Stimulated activated CD8-positive, alpha-beta memory T cell treated with anti-CD3 and anti-CD28 coated beads, Interleukin-15, amount 100 ng/mL, for 1 hour (primary cell): ENCODE measurements at regions not wholly inside any gene's neighbourhood (a gene's known extent, or its start where the extent isn't known, plus 50 kb on each side); places are given as distances from the start of the nearest gene placed in this dataset.
"Not testable (repeated sequence)": the region's sequence is repeated elsewhere in the genome, so short reads cannot be mapped to it uniquely, and the experiment has no call there.

Source experiments
- DNase-seq: peaks from one replicate; pipeline ENCODE4 v3.0.0-alpha.2; 2020; ENCODE audit warnings: low read depth

DNA sequence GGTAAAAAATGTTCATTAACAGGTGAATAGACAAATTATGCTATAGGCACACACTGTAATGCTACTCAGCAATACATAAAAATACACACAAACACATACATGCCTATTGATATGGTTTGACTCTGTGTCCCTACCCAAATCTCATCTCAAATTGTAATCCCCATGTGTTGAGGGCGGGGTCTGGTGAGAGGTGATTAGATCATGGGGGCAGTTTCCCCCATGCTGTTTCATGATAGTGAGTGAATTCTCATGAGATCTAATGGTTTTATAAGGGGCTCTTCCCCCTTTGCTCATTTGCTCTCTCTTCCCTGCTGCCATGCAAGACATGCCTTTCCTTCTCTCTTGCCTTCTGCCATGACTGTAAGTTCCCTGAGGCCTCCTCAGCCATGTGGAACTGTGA lies 403.1 kb upstream of the RORB start:
- not testable (repeated sequence) for DNase-seq

DNA sequence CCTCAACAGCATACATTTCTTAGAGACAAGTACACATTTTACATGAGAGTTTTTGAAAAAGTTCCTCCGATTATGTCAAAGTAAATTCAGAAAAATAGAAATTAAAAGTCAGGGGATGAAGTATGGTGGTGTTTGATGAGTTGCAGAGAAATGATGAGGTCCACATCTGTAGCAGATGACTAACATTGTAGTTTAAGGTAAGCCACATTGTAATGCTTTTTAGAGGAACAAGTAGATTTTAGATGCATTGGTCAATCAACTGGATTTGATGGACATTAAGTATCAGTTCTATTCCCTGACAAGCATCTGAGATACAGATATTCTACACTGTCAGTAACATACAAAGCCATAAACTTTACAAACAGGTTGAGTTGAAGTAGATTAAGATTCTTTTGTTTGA lies 402.4 kb upstream of the RORB start:
- DNase-seq = no peak

DNA sequence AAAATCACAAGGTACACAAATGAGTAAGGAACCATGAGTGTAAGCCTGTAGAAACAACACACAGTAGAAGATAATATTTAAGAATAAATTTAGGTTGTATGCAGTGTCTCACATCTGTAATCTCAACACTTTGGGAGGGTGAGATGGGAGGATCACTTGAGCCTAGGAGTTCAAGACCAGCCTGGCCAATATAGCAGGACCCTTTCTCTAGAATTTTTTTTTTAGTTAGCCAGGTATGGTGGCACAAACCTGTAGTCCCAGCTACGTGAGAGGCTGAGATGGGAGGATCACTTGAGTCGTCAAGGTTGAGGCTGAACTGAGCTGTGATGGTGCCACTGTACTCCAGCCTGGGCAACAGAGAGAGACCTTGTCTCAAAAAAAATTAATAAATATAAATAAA lies 401.2 kb upstream of the RORB start:
- no peak for DNase-seq

DNA sequence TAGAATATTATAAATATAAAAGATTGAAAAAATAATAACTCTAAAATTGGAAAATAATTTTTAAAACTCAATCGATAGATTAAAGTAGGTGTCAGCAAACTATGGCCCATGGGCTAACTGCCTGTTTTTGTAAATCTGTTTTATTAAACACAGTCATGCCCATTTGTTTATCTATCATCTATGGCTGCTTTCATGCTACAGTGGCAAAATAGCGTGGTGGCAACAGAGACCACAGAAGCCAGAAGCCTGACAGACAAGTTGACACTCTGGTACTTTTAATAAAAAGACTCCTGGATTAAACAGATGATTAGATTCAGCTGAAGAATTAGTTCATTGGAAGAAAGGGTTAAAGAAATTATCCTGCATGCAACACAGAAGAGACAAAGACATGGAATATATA lies 400.7 kb upstream of the RORB start:
- no peak for DNase-seq

DNA sequence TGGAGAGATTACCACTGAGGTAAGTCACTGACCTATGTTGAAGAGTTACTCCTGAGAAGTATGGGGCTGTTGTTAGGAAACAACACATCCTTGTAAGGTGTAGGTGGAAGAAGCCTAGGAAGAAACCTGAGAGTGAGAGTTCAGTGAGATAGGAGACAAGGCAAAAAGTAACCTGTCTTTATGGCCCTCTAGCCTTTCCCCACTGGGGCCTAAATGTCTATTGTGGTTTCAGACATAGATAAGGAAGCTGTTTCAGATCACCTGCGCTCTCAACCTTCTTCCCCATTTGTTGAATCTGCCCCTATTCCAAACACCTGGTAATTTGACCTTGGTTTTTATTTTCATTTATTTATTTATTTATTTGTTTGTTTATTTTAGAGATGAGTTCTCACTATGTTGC lies 397.1 kb upstream of the RORB start:
- no peak for DNase-seq

DNA sequence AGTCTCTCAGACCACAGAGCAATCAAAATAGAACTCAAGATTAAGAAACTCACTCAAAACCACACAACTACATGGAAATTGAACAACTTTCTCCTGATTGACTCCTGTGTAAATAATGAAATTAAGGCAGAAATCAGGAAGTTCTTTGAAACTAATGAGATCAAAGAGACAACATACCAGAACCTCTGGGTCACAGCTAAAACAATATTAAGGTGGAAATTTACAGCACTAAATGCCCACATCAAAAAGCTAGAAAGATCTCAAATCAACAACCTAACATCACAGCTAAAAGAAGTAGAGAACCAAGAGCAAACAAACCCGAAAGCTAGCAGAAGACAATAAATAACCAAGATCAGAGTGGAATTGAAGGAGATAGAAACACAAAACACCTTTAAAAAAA lies 395.0 kb upstream of the RORB start:
- not testable (repeated sequence) for DNase-seq

DNA sequence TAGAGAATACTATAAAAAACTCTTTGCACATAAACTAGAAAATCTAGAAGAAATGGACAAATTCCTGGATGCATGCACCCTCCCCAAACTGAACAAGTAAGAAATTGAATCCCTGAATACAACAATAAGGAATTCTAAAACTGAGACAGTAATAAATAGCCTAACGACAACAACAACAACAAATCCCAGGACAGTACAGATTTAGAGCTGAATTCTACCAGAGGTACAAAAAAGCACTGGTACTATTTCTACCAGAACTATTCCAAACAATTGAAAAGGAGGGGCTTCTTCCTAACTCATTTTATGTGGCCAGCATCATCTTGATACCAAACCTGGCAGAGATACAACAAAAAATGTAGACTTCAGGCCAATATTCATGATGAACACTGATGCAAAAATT lies 394.4 kb upstream of the RORB start:
- DNase-seq = no peak

DNA sequence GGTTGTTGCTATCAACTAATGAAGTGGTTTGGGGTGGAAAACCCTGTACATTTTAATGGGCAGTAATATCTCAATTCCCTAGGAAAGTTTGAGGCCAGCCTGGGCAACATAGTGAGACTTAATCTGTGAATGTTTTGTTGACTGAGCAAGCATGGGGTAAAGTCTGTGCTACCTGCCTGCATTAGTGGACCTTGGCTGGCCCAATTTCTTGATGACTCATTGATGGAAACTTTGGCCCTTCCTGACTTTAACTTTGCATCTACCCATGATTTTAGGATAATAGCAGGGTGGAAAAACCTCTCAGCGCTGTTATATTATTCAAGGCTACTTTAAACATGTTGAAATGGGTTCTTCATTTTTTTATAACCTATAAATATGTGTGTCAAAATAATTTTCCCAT lies 389.4 kb upstream of the RORB start:
- DNase-seq = no peak

DNA sequence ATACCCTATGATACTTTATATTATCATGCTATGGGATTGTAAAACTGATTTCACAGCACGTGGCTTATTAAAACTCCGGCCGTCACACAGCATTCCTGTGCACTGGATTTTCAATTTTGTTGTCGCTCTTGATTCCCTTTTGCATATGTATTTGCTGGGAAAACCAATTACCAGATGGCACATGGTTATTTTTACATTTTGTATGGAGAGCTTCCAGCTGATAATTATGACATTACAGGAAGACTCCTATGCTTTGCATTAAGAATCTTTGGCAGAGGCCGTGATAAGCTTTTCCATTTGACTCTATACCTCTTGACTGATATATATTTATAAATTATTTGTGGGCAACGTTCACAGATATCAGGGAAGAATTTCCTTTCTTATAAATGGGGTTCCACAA lies 381.2 kb upstream of the RORB start:
- no peak for DNase-seq

DNA sequence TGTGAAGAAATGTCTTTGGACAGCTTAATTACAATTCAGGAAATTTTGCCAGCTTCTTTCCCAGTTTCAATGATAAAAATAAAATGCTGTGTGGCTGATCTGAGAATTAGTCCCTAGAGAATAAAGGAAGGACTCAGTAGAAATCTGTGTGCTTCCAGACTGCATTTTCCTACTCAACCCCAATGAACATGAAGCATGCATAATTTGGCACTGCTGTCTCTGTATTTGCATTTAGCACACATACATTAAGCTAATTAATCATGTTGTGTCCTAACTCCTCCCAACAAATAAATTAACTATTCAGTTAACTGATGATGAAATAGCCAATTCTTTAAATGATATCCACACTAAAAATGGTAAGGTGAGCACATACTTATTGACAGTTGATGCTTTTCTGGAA lies 380.0 kb upstream of the RORB start:
- DNase-seq = no peak

DNA sequence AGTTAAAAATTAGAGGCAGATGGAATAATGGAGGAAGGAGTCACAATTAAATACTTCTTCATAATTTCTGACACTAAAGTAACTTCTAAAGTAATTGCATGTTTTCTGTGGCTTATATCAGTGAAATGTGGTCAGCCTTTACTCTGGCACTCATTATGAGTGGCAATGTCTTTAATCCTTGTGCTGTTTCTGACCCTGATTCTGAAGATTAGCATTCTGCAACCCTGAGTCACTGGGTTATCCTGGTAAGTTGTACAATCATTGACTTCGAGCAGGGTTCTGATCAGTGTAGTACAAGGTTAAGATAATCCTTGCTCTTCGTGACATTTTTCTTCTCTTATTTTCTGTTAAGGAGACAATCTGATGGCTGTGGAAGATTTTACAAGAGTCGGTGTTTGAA lies 379.4 kb upstream of the RORB start:
- DNase-seq = no peak

DNA sequence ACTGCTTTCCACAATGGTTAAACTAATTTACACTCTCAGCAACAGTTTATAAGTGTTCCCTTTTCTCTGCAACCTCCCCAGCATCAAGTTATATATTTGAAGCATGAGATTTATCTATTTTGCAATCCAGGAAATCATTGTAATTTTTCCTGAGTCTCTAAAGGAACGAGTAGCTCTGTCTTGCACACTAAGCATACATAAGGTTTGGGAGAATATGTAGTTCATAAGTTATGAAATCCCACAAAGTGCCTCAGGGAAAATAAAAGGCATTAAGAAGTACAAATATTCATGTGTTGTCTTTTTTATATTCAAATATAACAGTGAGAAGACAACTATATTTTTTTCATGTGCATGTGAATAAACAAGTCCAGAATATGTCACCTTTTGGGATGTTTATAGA lies 377.1 kb upstream of the RORB start:
- DNase-seq = no peak

DNA sequence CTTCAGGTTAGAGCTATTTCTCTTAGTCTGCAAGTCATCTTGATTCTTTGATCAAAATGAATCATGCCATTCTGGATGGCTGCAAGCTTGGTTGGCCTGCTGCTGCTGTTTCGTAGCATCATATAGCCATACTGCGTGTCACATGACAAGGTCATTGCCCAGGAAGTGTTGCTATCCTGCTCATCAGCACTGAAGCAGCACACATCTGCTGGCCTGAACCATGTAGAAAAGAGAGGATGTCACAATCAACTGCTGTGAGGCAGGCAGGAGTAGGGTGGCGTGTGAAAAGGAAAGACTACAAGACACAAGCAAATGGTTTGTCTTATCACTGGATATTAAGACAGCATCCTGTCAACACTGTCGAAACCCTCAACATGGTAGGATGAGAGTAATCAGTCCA lies 376.7 kb upstream of the RORB start:
- no peak for DNase-seq

DNA sequence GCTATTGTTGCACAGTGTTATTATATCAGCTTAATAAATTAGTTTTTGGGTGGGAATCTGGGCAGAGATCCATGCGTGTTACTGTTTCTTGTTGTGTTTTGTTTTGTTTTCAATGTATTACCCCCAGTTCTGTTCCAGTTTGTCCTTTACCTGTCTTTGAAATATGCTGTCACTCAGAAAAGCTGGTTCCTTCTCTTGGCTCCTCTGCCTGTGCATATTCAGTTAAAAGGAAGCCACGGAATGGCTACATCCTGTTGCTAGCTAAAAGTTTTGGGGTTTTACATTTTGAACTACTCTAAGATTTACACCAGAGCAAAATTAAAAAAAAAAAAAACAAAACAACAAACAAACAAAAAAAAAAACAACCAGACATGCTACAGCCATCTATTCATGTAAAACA lies 374.9 kb upstream of the RORB start:
- DNase-seq = no peak

DNA sequence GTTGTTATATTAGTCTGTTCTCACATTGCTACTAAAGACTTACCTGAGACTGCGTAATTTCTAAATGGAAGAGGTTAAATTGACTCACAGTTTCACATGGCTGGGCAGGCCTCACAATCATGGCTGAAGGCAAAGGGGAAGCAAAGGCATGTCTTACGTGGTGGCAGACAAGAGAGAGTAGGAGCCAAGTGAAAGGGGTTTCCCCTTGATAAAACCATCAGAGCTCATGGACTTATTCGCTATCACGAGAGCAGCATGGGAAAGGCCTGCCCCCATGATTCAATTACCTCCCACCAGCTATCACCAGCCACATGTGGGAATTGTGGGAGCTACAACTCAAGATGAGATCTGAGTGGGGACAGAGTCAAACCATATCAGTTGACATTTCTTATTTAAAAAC lies 374.5 kb upstream of the RORB start:
- DNase-seq = no peak

DNA sequence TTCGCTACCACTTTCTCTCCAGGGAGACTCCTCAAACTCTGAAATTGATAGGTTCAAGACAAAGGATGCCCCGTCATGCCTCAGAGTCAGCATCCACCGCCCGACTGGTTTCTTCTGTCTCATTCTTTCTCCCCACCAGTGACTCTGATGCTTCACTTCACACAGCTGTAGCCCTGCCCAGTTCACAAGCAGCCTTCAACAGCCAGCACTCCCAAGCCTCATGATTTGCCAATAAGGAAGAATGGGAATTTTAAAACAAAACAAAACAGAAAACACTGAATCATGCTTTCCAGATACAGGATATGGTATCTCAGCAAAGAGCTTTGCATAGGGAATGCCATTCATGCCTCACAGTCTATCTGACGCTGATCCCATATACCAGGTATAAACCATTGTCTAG lies 371.2 kb upstream of the RORB start:
- DNase-seq = no peak

DNA sequence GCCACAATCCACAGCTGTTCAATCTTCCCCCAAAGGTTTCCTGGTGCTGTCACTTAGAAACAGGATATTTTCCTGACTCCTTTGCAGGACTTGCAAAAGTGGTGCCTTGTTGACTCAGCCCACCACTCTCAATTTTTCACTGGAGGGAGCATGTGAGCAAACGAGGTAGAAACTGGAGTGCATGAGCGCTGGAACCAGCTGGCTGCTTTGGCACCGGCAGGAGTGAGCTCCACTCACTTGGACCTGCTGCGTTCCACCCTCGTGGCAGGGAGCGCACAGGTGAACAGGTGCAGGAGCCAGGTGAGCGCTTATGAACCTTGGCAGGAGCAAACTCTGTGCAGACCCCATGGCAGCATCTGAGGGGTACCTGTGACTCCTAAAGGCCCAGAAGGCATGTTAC lies 364.1 kb upstream of the RORB start:
- DNase-seq = no peak

DNA sequence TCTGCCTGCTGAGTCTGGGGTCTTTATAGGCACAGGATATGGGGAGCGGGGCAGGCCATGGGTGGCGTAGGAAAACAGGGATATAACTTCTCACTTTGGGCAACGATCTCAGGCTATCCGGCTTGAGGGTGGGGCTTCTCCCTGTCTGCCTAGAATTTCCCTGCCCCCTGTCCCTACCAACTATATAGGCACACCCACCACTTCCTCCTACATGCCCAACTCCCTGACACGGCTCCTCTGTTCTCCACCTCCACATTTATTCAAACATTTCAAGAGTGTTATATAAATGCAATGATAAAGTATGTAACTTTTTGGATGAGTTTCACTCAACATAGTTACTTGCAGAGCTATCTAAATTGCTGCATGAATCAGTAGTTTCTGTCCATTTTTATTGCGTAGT lies 363.2 kb upstream of the RORB start:
- no peak for DNase-seq

DNA sequence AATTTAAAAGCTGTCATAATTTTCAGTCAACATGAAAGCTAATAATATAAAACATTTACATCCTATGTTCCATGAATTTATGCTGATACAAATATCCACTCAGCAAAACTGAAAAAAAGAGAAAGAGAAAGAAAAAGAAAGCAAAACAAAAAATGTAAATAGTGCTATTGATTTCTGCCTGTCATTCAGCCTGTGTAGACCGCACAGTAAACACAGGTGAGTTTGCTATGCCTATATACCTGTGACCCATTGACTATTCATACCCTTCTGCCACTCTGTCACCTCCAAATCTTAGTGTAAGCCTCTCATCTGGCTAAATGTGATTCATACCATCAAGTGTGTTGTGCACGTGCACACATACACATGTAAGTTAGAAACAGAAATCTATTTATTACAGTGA lies 359.0 kb upstream of the RORB start:
- DNase-seq = no peak

DNA sequence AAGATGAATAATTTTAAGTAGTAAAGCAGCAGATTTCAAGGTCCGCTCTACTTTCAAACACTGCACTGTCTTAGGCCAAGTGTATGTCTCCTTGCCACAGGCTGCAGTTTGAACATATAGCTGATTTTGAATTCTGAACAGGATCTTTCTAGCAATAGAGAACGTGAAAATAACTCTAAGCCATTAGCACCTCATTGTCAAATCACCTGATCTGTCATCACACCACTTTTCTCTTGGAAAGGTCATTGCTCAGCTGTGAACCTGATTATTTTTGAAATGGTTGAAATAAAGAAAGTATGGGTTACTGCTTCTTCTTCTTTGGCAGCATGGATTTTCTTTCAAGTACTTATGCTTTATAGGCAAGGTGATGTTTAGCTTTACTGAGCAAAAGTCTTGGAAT lies 357.0 kb upstream of the RORB start:
- no peak for DNase-seq

DNA sequence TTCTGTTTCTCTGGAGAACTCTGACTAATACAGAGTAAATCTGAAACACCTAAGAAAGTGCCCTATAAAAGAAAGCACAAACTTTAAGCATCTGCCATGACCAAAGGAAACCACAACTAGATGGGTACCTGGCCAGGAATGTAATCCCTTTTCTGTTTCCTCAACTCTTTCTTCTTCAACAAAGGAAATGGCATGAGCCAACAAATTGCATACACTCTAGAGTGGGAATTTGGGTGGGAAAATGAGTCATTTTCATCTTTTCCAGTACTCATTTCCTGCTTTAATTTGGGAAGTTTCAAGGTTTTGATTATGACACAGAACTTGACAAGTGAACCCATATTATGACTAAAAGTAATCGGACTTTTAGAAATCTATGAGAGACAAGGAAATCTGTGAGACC lies 349.2 kb upstream of the RORB start:
- no peak for DNase-seq

DNA sequence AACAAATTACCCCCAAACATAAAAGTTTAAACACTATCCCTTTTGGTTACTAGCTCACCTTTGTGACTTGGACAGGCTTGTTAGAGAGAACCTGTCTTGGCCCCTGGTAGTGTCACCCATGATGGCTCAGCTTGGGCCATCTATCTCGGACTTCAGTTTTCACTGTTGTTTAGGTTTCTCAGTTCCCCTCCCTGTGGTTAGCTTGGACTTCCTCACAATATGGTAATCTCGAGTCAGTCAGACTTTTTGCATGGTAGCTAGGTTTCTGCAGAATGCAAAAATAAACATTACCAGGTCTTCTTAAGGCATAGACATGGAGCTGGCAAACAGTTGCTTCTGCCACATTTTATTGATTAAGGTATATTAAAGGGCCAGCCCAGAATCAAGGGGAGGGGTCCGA lies 324.3 kb upstream of the RORB start:
- no peak for DNase-seq

DNA sequence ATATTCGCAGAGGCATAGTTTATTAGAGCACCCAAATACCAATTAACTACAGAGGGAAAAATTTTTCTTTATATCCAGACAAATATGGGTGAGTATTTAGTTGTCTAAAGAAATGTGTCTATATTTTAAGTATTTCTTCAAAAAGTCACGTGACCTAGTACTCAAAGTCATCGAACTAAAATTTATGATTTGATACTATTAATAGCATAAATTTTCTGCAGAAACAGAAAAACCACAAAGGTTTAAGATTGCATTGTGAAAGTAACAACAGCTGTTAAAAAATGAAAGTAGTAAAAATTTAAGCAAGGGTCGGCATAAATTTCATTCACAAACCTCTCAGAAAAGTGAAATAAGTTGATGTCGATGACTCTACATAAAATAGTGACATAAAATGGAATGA lies 323.9 kb upstream of the RORB start:
- DNase-seq = no peak

DNA sequence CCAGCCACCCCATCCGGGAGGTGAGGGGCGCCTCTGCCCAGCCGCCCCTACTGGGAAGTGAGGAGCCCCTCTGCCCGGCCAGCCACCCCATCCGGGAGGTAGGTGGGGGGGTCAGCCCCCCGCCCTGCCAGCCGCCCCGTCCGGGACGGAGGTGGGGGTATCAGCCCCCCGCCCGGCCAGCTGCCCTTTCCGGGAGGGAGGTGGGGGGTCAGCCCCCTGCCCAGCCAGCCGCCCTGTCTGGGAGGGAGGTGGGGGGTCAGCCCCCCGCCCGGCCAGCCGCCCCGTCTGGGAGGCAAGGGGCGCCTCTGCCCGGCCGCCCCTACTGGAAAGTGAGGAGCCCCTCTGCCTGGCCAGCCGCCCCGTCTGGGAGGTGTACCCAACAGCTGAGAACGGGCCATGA lies 299.4 kb upstream of the RORB start:
- not testable (repeated sequence) for DNase-seq

DNA sequence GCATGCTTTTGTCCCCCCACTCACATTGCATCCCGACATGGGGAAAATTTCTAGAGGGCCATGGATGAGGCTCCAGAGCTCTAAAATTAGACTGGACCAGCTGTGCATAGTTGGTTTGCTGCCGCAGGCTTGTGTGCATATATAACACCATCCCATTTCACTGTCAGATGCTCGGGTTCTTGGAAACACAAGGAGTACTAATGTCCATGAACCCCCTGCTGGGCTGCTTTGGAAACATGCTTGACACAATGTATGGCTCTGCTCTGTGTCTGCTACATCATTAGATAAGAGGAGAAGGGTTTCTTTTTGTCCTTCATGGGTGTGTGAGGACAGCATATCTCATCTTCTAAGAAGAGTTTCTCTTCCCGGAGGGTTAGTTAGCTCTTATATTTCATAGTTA lies 292.1 kb upstream of the RORB start:
- DNase-seq = no peak
